ENCODE measurements at regions not wholly inside any gene's neighbourhood (a gene's known extent, or its start where the extent isn't known, plus 50 kb on each side); places are given as distances from the start of the nearest gene placed in this dataset.

- Histone ChIP-seq H3K23ac (ENCODE audit: low read length in 2 of 2) (no peak overlapping the region), H3K9me3 (ENCODE audit: control insufficient read depth, low read length) (peaks cover 20% of the 10 kb centered on the region), H3K4me2 (ENCODE audit: low read length, poor library complexity, severe bottlenecking) (no peak overlapping the region), H2AK5ac (ENCODE audit: low read length, severe bottlenecking) (no peak overlapping the region), H3K9ac (ENCODE audit: low read length) (no peak overlapping the region), H2BK12ac (ENCODE audit: low read length in 2 of 2) (no peak overlapping the region), H3K79me1 (replicated peaks; ENCODE audit: low read length, poor library complexity, severe bottlenecking) (no peaks in the 10 kb centered on the region), H2BK15ac (ENCODE audit: low read depth, poor library complexity, severe bottlenecking) (no peak overlapping the region), H4K8ac (ENCODE audit: low read length) (no peak overlapping the region), H3K27me3 (ENCODE audit: control insufficient read depth in 1 of 2, insufficient read depth in 1 of 2, low read length in 2 of 2) (no peaks in the 10 kb centered on the region), H3K4ac (ENCODE audit: low read depth in 1 of 2, low read length in 2 of 2) (no peak overlapping the region), H3K36me3 (ENCODE audit: control insufficient read depth in 1 of 2, insufficient read depth in 2 of 2, low read depth in 1 of 2, low read length in 2 of 2) (no peaks in the 10 kb centered on the region), H2BK120ac (ENCODE audit: low read depth, low read length) (no peak overlapping the region), H3K4me1 (ENCODE audit: control insufficient read depth, insufficient read depth, low read depth, low read length) (no peaks in the 10 kb centered on the region), H3K14ac (ENCODE audit: low read length in 2 of 2) (no peak overlapping the region), H3K27ac (ENCODE audit: low read length, poor library complexity, severe bottlenecking) (no peak overlapping the region), H3K18ac (ENCODE audit: low read depth in 1 of 2, low read length in 2 of 2) (no peak overlapping the region), H2BK5ac (ENCODE audit: low read depth, low read length, poor library complexity, severe bottlenecking) (no peak overlapping the region), H2AFZ (ENCODE audit: low read depth, low read length) (no peak overlapping the region), H4K91ac (ENCODE audit: low read length) (no peak overlapping the region), H3K4me3 (ENCODE audit: insufficient read depth in 1 of 2, low read depth in 1 of 2, low read length in 2 of 2) (no peak overlapping the region)
- no peak for DNase-seq
- WGBS, result 83% methylated on average over 1 of the region's 2 CpGs
These were observed 320.4 kb downstream of the ASXL3 start for GRCh38 chr18:33898427-33898826.

- Histone ChIP-seq H2BK12ac (ENCODE audit: low read length in 2 of 2) (no peak overlapping the region), H2AFZ (ENCODE audit: low read depth, low read length) (no peak overlapping the region), H3K79me1 (replicated peaks; ENCODE audit: low read length, poor library complexity, severe bottlenecking) (no peaks in the 10 kb centered on the region), H2BK5ac (ENCODE audit: low read depth, low read length, poor library complexity, severe bottlenecking) (no peak overlapping the region), H3K4me3 (ENCODE audit: insufficient read depth in 1 of 2, low read depth in 1 of 2, low read length in 2 of 2) (no peak overlapping the region), H3K14ac (ENCODE audit: low read length in 2 of 2) (no peak overlapping the region), H3K27ac (ENCODE audit: low read length, poor library complexity, severe bottlenecking) (no peak overlapping the region), H2AK5ac (ENCODE audit: low read length, severe bottlenecking) (no peak overlapping the region), H3K9me3 (ENCODE audit: control insufficient read depth, low read length) (no peaks in the 10 kb centered on the region), H3K9ac (ENCODE audit: low read length) (no peak overlapping the region), H3K23ac (ENCODE audit: low read length in 2 of 2) (no peak overlapping the region), H3K4me1 (ENCODE audit: control insufficient read depth, insufficient read depth, low read depth, low read length) (no peaks in the 10 kb centered on the region), H3K4me2 (ENCODE audit: low read length, poor library complexity, severe bottlenecking) (no peak overlapping the region), H4K91ac (ENCODE audit: low read length) (no peak overlapping the region), H3K18ac (ENCODE audit: low read depth in 1 of 2, low read length in 2 of 2) (no peak overlapping the region), H3K36me3 (ENCODE audit: control insufficient read depth in 1 of 2, insufficient read depth in 2 of 2, low read depth in 1 of 2, low read length in 2 of 2) (no peaks in the 10 kb centered on the region), H3K27me3 (ENCODE audit: control insufficient read depth in 1 of 2, insufficient read depth in 1 of 2, low read length in 2 of 2) (no peaks in the 10 kb centered on the region), H2BK120ac (ENCODE audit: low read depth, low read length) (no peak overlapping the region), H3K4ac (ENCODE audit: low read depth in 1 of 2, low read length in 2 of 2) (no peak overlapping the region), H4K8ac (ENCODE audit: low read length) (no peak overlapping the region), H2BK15ac (ENCODE audit: low read depth, poor library complexity, severe bottlenecking) (no peak overlapping the region)
- no CpG with 5 or more reads among the region's 1 CpG for WGBS
- no peak for DNase-seq
These were observed 300.2 kb downstream of the ASXL3 start for GRCh38 chr18:33878213-33878612.

- H3K9ac ChIP-seq (ENCODE audit: low read length), result no peak overlapping the region
- H2BK5ac ChIP-seq (ENCODE audit: low read depth, low read length, poor library complexity, severe bottlenecking), result no peak overlapping the region
- H3K4me2 ChIP-seq (ENCODE audit: low read length, poor library complexity, severe bottlenecking), result no peak overlapping the region
- no peak overlapping the region for H3K4ac ChIP-seq (ENCODE audit: low read depth in 1 of 2, low read length in 2 of 2)
- no peaks in the 10 kb centered on the region for H3K9me3 ChIP-seq (ENCODE audit: control insufficient read depth, low read length)
- H3K14ac ChIP-seq (ENCODE audit: low read length in 2 of 2), result no peak overlapping the region
- peaks cover 2% of the 10 kb centered on the region for H3K4me1 ChIP-seq (ENCODE audit: control insufficient read depth, insufficient read depth, low read depth, low read length)
- H2BK12ac ChIP-seq (ENCODE audit: low read length in 2 of 2), result no peak overlapping the region
- no peak overlapping the region for H2AK5ac ChIP-seq (ENCODE audit: low read length, severe bottlenecking)
- H2BK120ac ChIP-seq (ENCODE audit: low read depth, low read length), result no peak overlapping the region
- H3K23ac ChIP-seq (ENCODE audit: low read length in 2 of 2), result no peak overlapping the region
- no peak overlapping the region for H4K91ac ChIP-seq (ENCODE audit: low read length)
- no peak overlapping the region for H3K27ac ChIP-seq (ENCODE audit: low read length, poor library complexity, severe bottlenecking)
- H3K79me1 ChIP-seq (replicated peaks; ENCODE audit: low read length, poor library complexity, severe bottlenecking), result no peaks in the 10 kb centered on the region
- H4K8ac ChIP-seq (ENCODE audit: low read length), result no peak overlapping the region
- no peak overlapping the region for H3K18ac ChIP-seq (ENCODE audit: low read depth in 1 of 2, low read length in 2 of 2)
- WGBS, result 84% methylated on average over 1 of the region's 2 CpGs
- H2BK15ac ChIP-seq (ENCODE audit: low read depth, poor library complexity, severe bottlenecking), result no peak overlapping the region
- no peak overlapping the region for H3K4me3 ChIP-seq (ENCODE audit: insufficient read depth in 1 of 2, low read depth in 1 of 2, low read length in 2 of 2)
- H3K36me3 ChIP-seq (ENCODE audit: control insufficient read depth in 1 of 2, insufficient read depth in 2 of 2, low read depth in 1 of 2, low read length in 2 of 2), result no peaks in the 10 kb centered on the region
- DNase-seq, result no peak
- H3K27me3 ChIP-seq (ENCODE audit: control insufficient read depth in 1 of 2, insufficient read depth in 1 of 2, low read length in 2 of 2), result no peaks in the 10 kb centered on the region
- no peak overlapping the region for H2AFZ ChIP-seq (ENCODE audit: low read depth, low read length)
These were observed 297.1 kb downstream of the ASXL3 start for GRCh38 chr18:33875029-33875565.

- H2BK120ac ChIP-seq (ENCODE audit: low read depth, low read length), result no peak overlapping the region
- no peak overlapping the region for H3K4ac ChIP-seq (ENCODE audit: low read depth in 1 of 2, low read length in 2 of 2)
- H2AK5ac ChIP-seq (ENCODE audit: low read length, severe bottlenecking), result no peak overlapping the region
- H3K4me1 ChIP-seq (ENCODE audit: control insufficient read depth, insufficient read depth, low read depth, low read length), result peaks cover 2% of the 10 kb centered on the region
- no CpG with 5 or more reads among the region's 3 CpGs for WGBS
- no peak overlapping the region for H2BK5ac ChIP-seq (ENCODE audit: low read depth, low read length, poor library complexity, severe bottlenecking)
- no peak overlapping the region for H4K8ac ChIP-seq (ENCODE audit: low read length)
- DNase-seq, result no peak
- H2BK12ac ChIP-seq (ENCODE audit: low read length in 2 of 2), result no peak overlapping the region
- H2BK15ac ChIP-seq (ENCODE audit: low read depth, poor library complexity, severe bottlenecking), result no peak overlapping the region
- H2AFZ ChIP-seq (ENCODE audit: low read depth, low read length), result no peak overlapping the region
- H3K27ac ChIP-seq (ENCODE audit: low read length, poor library complexity, severe bottlenecking), result no peak overlapping the region
- H3K36me3 ChIP-seq (ENCODE audit: control insufficient read depth in 1 of 2, insufficient read depth in 2 of 2, low read depth in 1 of 2, low read length in 2 of 2), result no peaks in the 10 kb centered on the region
- no peak overlapping the region for H3K18ac ChIP-seq (ENCODE audit: low read depth in 1 of 2, low read length in 2 of 2)
- H3K79me1 ChIP-seq (replicated peaks; ENCODE audit: low read length, poor library complexity, severe bottlenecking), result no peaks in the 10 kb centered on the region
- H3K4me3 ChIP-seq (ENCODE audit: insufficient read depth in 1 of 2, low read depth in 1 of 2, low read length in 2 of 2), result no peak overlapping the region
- no peak overlapping the region for H4K91ac ChIP-seq (ENCODE audit: low read length)
- H3K4me2 ChIP-seq (ENCODE audit: low read length, poor library complexity, severe bottlenecking), result no peak overlapping the region
- H3K23ac ChIP-seq (ENCODE audit: low read length in 2 of 2), result no peak overlapping the region
- no peak overlapping the region for H3K9ac ChIP-seq (ENCODE audit: low read length)
- no peak overlapping the region for H3K14ac ChIP-seq (ENCODE audit: low read length in 2 of 2)
- no peaks in the 10 kb centered on the region for H3K27me3 ChIP-seq (ENCODE audit: control insufficient read depth in 1 of 2, insufficient read depth in 1 of 2, low read length in 2 of 2)
- no peaks in the 10 kb centered on the region for H3K9me3 ChIP-seq (ENCODE audit: control insufficient read depth, low read length)
These were observed 295.1 kb downstream of the ASXL3 start for GRCh38 chr18:33873112-33873511.

Data from mesenchymal stem cell (in vitro differentiated cells and primary cell).